GM12875 (cell line): ENCODE measurements at regions not wholly inside any gene's neighbourhood (a gene's known extent, or its start where the extent isn't known, plus 50 kb on each side); places are given as distances from the start of the nearest gene placed in this dataset.

Experiments
- H3K4me3 ChIP-seq: one replicate; pipeline ENCODE4 v1.5.1; 2011; ENCODE audit warnings: low read depth, low read length, control low read depth
- CTCF ChIP-seq: IDR thresholded peaks from 2 replicates; pipeline ENCODE4 v1.5.1; 2011; ENCODE audit warnings: low read depth, mild to moderate bottlenecking, control low read depth, inconsistent platforms, low read length, moderate library complexity, borderline replicate concordance; ENCODE audit not compliant: insufficient read depth

- H3K4me3 ChIP-seq: no peak overlapping the region
- no peak for TF ChIP-seq CTCF
These were observed 523.2 kb upstream of the TENM4 start for GRCh38 chr11:79963856-79964645.

- no peak for TF ChIP-seq CTCF
- no peak overlapping the region for H3K4me3 ChIP-seq
These were observed 519.6 kb upstream of the TENM4 start for GRCh38 chr11:79960461-79960860.

- H3K4me3 ChIP-seq: no peak overlapping the region
- no peak for TF ChIP-seq CTCF
These were observed 518.5 kb upstream of the TENM4 start for GRCh38 chr11:79959318-79959717.

DNA sequence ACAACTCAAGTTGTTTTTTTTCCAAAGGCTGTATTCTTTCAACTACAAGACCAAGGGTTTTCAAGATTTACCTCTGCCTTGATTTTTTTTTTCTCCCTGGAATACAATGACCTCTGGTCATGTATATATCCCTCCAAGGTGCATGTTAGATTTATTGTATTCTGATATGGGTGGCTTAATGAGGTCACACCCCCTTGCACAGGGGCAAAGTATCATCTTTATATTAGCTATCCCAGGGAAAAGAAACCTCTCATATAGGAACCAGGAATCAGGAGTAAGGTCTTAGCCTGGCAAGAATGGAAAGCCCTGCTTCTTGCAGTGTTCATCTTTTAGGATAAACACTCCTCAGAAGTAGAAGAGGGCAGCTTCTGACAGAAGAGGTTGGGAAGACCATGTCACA lies 516.9 kb upstream of the TENM4 start:
- no peak for TF ChIP-seq CTCF
- H3K4me3 ChIP-seq: no peak overlapping the region

GRCh38 chr11:79956061-79956460 lies 515.2 kb upstream of the TENM4 start:
- no peak overlapping the region for H3K4me3 ChIP-seq
- TF ChIP-seq CTCF: no peak

- no peak for TF ChIP-seq CTCF
These were observed 512.8 kb upstream of the TENM4 start for GRCh38 chr11:79953629-79954028.

DNA sequence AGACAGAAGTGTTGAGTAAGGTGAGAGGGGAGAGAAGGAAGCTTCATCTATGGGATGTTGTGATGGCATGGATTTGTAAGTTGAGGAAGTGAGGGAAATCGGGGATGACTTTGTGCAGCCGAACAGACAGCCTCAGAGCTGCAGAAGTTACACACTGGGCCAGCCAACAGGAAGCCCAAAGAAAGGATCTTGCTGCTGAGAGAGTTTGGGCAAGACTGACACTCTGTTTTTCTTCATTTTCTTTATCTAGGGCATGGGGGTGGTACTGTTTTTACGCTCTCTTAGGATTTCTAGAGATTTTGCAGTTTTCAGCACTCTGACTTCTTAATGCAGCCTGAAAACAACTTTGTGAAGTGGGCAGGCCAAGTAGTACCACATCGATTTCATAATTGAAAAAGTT lies 509.9 kb upstream of the TENM4 start:
- no peak for TF ChIP-seq CTCF
- no peak overlapping the region for H3K4me3 ChIP-seq

More at GRCh38 chr11:79953629-79954028, 512.8 kb upstream of the TENM4 start:
- no peak overlapping the region for H3K4me3 ChIP-seq
